ENCODE measurements at regions not wholly inside any gene's neighbourhood (a gene's known extent, or its start where the extent isn't known, plus 50 kb on each side); places are given as distances from the start of the nearest gene placed in this dataset.

- H3F3A ChIP-seq (replicated peaks; ENCODE audit: low read depth), result no peaks in the 10 kb centered on the region
- H3K4me3 ChIP-seq, result no peak overlapping the region
- Mint-ChIP-seq H3K4me1 (peaks cover 26% of the 10 kb centered on the region), H3K4me3 (no peak overlapping the region), H3K36me3 (ENCODE audit: low read depth) (peaks cover 26% of the 10 kb centered on the region; the same call in 2 of the 3 replicates), H3K9me3 (peaks cover 20% of the 10 kb centered on the region), H3K27me3 (ENCODE audit: insufficient read depth, low read depth, poor library complexity) (no peaks in the 10 kb centered on the region), H3K27ac (no peak overlapping the region)
- ATAC-seq, result no peak
- H3K79me2 ChIP-seq (replicated peaks; ENCODE audit: insufficient read depth), result no peaks in the 10 kb centered on the region
- H3K4me2 ChIP-seq, result no peak overlapping the region
- H3K27me3 ChIP-seq (ENCODE audit: insufficient read depth), result no peaks in the 10 kb centered on the region
- no peaks in the 10 kb centered on the region for H3K9me2 ChIP-seq (ENCODE audit: insufficient read depth)
- no peaks in the 10 kb centered on the region for H3K36me3 ChIP-seq (ENCODE audit: insufficient read depth)
- DNase-seq (ENCODE audit: low spot score), result no peak
- no peak overlapping the region for H3K27ac ChIP-seq (ENCODE audit: low read depth)
- no peak overlapping the region for H2AFZ ChIP-seq
- H3K4me1 ChIP-seq (ENCODE audit: insufficient read depth), result peaks cover 23% of the 10 kb centered on the region
- no peaks in the 10 kb centered on the region for H4K20me1 ChIP-seq (replicated peaks; ENCODE audit: insufficient read depth)
- TF ChIP-seq ZNF114 (CRISPR knock-in tag; IDR thresholded peaks at IDR 0.05) (no peak), STAT1 (IDR thresholded peaks at IDR 0.05; ENCODE audit: unreplicated experiment) (no peak), EZH2 (IDR thresholded peaks at IDR 0.05; ENCODE audit: low read depth, unreplicated experiment) (no peak), EZH2phosphoT487 (IDR thresholded peaks at IDR 0.05; ENCODE audit: unreplicated experiment) (no peak), ETS1 (IDR thresholded peaks at IDR 0.05) (no peak), POLR2AphosphoS5 (IDR thresholded peaks at IDR 0.05; ENCODE audit: low read depth) (no peak), ZNF331 (CRISPR knock-in tag; IDR thresholded peaks at IDR 0.05; ENCODE audit: low read depth) (no peak), REST (IDR thresholded peaks at IDR 0.05; ENCODE audit: unreplicated experiment) (no peak), CREB1 (CRISPR knock-in tag; IDR thresholded peaks at IDR 0.05; ENCODE audit: low read depth) (no peak), JUNB (IDR thresholded peaks at IDR 0.05; ENCODE audit: unreplicated experiment) (no peak), CTCF (conservative IDR thresholded peaks at IDR 0.05; ENCODE audit: low read depth in 2 of 2) (no peak), ZNF462 (CRISPR knock-in tag; IDR thresholded peaks at IDR 0.05) (no peak), NANOG (IDR thresholded peaks at IDR 0.05; ENCODE audit: borderline replicate concordance) (no peak)
These were observed 117.9 kb upstream of the FAM9B start for GRCh38 chrX:9151772-9152307.

Data from GM23338 (cell line).